MM.1S (cell line): ENCODE measurements at regions not wholly inside any gene's neighbourhood (a gene's known extent, or its start where the extent isn't known, plus 50 kb on each side); places are given as distances from the start of the nearest gene placed in this dataset.
"Not testable (repeated sequence)": the region's sequence is repeated elsewhere in the genome, so short reads cannot be mapped to it uniquely, and the experiment has no call there.

Source experiments
- DNase-seq: peaks from one replicate; pipeline ENCODE4 v3.0.0-alpha.2; 2015
- H2AFZ ChIP-seq: fragments of 300-600 bp; sonication (generic); 2 replicates; pipeline ENCODE4 v1.6.0; 2016; ENCODE audit warnings: antibody characterized with exemption, low read length
- H3F3A ChIP-seq: fragments of 300-600 bp; sonication (generic); 2 replicates; pipeline ENCODE4 v1.6.1; 2016; ENCODE audit warnings: mild to moderate bottlenecking, antibody characterized with exemption, low read length, moderate library complexity, mixed read lengths; ENCODE audit not compliant: insufficient read depth
- H3K27ac ChIP-seq: fragments of 300-600 bp; sonication (generic); 2 replicates; pipeline ENCODE4 v1.5.1; 2016; ENCODE audit warnings: mild to moderate bottlenecking, low read length
- H3K27me3 ChIP-seq: fragments of 300-600 bp; sonication (generic); replicated peaks from 2 replicates; pipeline ENCODE4 v1.6.0; 2016; ENCODE audit warnings: low read length; ENCODE audit not compliant: insufficient read depth
- H3K36me3 ChIP-seq: fragments of 300-600 bp; sonication (generic); replicated peaks from 2 replicates; pipeline ENCODE4 v1.6.1; 2016; ENCODE audit warnings: mild to moderate bottlenecking, low read length, mixed read lengths; ENCODE audit not compliant: insufficient read depth
- H3K4me1 ChIP-seq: fragments of 300-600 bp; sonication (generic); 2 replicates; pipeline ENCODE4 v1.6.1; 2016; ENCODE audit warnings: low read length, mixed read lengths
- H3K4me2 ChIP-seq: fragments of 300-600 bp; sonication (generic); 2 replicates; pipeline ENCODE4 v1.6.0; 2016; ENCODE audit warnings: low read depth, low read length
- H3K4me3 ChIP-seq: fragments of 300-600 bp; sonication (generic); 2 replicates; pipeline ENCODE4 v1.5.1; 2016; ENCODE audit warnings: low read length, mixed read lengths
- H3K79me2 ChIP-seq: fragments of 300-600 bp; sonication (generic); 2 replicates; pipeline ENCODE4 v1.6.1; 2016; ENCODE audit warnings: mixed run types, low read length, mixed read lengths
- H3K9ac ChIP-seq: fragments of 300-600 bp; sonication (generic); 2 replicates; pipeline ENCODE4 v1.6.1; 2016; ENCODE audit warnings: low read length, mixed read lengths
- H3K9me2 ChIP-seq: fragments of 300-600 bp; sonication (generic); replicated peaks from 2 replicates; pipeline ENCODE4 v1.6.1; 2016; ENCODE audit warnings: mild to moderate bottlenecking, low read length, mixed read lengths; ENCODE audit not compliant: insufficient read depth
- H3K9me3 ChIP-seq: fragments of 300-600 bp; sonication (generic); replicated peaks from 2 replicates; pipeline ENCODE4 v1.6.1; 2016; ENCODE audit warnings: mild to moderate bottlenecking, low read length, mixed read lengths; ENCODE audit not compliant: insufficient read depth
- H4K20me1 ChIP-seq: fragments of 300-600 bp; sonication (generic); 2 replicates; pipeline ENCODE4 v1.6.1; 2016; ENCODE audit warnings: mild to moderate bottlenecking, low read length, moderate library complexity, mixed read lengths; ENCODE audit not compliant: insufficient read depth
- EZH2 ChIP-seq: fragments of 300-600 bp; sonication (generic); optimal IDR thresholded peaks from 2 replicates; pipeline ENCODE3; 2017; ENCODE audit warnings: low read depth, mild to moderate bottlenecking, antibody characterized with exemption, low read length, mixed read lengths
- EZH2phosphoT487 ChIP-seq: fragments of 300-600 bp; sonication (generic); IDR thresholded peaks from 2 replicates; pipeline ENCODE4 v1.6.1; 2018; ENCODE audit warnings: antibody characterized with exemption, low read length
- TF ChIP-seq, protein P1 (sequence below): fragments of 300-600 bp; sonication (generic); IDR thresholded peaks from 2 replicates; pipeline ENCODE4 v1.5.1; 2016; ENCODE audit warnings: antibody characterized with exemption, low read length, mixed read lengths

DNA sequence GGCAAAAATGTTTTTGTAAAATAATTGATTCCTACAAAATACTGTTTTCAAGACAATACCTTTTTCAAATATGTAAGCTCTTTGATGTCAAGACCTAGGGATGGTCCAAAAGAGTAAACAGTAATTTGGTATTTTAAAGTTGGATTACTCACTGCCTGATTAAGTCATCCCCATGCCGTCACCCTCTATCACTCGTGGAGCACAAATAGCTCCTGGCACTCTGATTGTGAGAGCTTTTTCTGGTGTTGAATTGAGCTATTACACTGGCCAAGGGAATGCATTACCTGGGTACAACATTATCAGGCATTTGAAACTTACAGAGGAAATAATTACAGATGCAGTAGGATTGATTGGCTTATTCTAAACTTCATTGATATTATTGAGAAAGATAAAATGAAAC is 231.9 kb upstream of the GRM3 start:
- TF ChIP-seq EZH2 (no peak), EZH2phosphoT487 (no peak)
- TF ChIP-seq, protein P1, sequence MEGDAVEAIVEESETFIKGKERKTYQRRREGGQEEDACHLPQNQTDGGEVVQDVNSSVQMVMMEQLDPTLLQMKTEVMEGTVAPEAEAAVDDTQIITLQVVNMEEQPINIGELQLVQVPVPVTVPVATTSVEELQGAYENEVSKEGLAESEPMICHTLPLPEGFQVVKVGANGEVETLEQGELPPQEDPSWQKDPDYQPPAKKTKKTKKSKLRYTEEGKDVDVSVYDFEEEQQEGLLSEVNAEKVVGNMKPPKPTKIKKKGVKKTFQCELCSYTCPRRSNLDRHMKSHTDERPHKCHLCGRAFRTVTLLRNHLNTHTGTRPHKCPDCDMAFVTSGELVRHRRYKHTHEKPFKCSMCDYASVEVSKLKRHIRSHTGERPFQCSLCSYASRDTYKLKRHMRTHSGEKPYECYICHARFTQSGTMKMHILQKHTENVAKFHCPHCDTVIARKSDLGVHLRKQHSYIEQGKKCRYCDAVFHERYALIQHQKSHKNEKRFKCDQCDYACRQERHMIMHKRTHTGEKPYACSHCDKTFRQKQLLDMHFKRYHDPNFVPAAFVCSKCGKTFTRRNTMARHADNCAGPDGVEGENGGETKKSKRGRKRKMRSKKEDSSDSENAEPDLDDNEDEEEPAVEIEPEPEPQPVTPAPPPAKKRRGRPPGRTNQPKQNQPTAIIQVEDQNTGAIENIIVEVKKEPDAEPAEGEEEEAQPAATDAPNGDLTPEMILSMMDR, result no peak
- Histone ChIP-seq H3K4me1 (no peaks in the 10 kb centered on the region), H3K4me2 (no peak overlapping the region), H3K27me3 (no peaks in the 10 kb centered on the region), H3K79me2 (no peaks in the 10 kb centered on the region), H3K27ac (no peak overlapping the region), H3K9me2 (no peaks in the 10 kb centered on the region), H3K9ac (no peak overlapping the region), H3K36me3 (no peaks in the 10 kb centered on the region), H3K4me3 (no peak overlapping the region), H2AFZ (no peak overlapping the region), H3K9me3 (no peaks in the 10 kb centered on the region), H3F3A (no peaks in the 10 kb centered on the region), H4K20me1 (no peaks in the 10 kb centered on the region)
- no peak for DNase-seq

DNA sequence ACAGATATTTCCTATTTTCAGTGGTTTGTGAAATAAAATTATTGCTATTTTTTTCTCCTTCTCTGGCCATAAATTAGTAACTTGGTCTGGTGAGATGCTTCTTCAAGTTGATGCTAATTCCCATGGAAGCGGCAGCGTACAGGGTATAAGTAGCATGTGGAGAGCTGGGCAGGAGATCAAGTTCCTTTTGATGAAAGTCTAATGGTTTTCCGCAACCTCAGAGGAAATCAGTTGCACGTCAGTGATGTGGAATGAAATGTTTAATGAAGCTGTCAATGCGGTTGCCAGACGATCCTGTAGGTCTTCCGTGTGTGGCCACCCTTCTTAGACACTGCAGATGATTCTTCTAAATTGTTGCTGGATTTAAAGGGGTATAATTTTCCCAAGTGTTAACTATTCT is 236.4 kb upstream of the GRM3 start:
- no peaks in the 10 kb centered on the region for H3K4me1 ChIP-seq
- no peaks in the 10 kb centered on the region for H3K27me3 ChIP-seq
- H3K4me2 ChIP-seq, result no peak overlapping the region
- no peaks in the 10 kb centered on the region for H3K79me2 ChIP-seq
- H4K20me1 ChIP-seq, result no peaks in the 10 kb centered on the region
- H3K27ac ChIP-seq, result no peak overlapping the region
- H3K4me3 ChIP-seq, result no peak overlapping the region
- H3K36me3 ChIP-seq, result no peaks in the 10 kb centered on the region
- H3K9me2 ChIP-seq, result no peaks in the 10 kb centered on the region
- no peak for DNase-seq
- no peak overlapping the region for H2AFZ ChIP-seq
- H3K9me3 ChIP-seq, result no peaks in the 10 kb centered on the region
- H3K9ac ChIP-seq, result no peak overlapping the region
- H3F3A ChIP-seq, result no peaks in the 10 kb centered on the region
- TF ChIP-seq, protein P1, result no peak
- TF ChIP-seq EZH2, result no peak

DNA sequence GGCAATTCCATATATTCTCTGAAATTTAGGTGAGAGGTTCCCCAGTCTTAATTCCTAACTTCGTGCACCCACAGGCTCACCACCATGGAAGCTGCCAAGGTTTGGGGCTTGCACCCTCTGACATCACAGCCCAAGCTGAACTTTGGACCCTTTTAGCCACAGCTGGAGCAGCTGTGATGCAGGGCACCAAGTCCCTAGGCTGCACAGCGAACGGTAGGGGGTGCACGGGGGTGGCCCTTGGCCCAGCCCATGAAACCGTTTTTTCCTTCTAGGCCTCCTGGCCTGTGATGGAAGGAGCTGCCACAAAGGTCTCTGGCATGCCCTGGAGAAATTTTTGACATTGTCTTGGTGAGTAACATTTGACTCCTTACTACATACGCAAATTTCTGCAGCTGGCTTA is 251.9 kb upstream of the GRM3 start:
- no peak for DNase-seq
- Histone ChIP-seq H3K4me3 (no peak overlapping the region), H3K9me3 (no peaks in the 10 kb centered on the region), H3K79me2 (no peaks in the 10 kb centered on the region), H3K36me3 (no peaks in the 10 kb centered on the region), H3K27ac (no peak overlapping the region), H3K9ac (no peak overlapping the region), H3K4me2 (no peak overlapping the region), H2AFZ (no peak overlapping the region), H3K4me1 (no peaks in the 10 kb centered on the region), H3K27me3 (no peaks in the 10 kb centered on the region), H4K20me1 (no peaks in the 10 kb centered on the region), H3K9me2 (no peaks in the 10 kb centered on the region), H3F3A (no peaks in the 10 kb centered on the region)
- TF ChIP-seq EZH2 (no peak), EZH2phosphoT487 (no peak)
- TF ChIP-seq, protein P1, result no peak

DNA sequence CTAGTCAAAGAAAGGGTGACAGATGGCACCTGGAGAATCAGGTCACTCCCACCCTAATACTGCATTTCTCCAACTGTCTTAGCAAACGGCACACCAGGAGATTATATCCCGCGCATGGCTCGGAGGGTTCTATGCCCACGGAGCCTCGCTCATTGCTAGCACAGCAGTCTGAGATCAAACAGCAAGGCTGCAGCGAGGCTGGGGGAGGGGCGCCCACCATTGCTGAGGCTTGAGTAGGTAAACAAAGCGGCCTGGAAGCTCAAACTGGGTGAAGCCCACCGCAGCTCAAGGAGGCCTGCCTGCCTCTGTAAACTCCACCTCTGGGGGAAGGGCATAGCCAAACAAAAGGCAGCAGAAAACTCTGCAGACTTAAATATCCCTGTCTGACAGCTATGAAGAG is 268.1 kb upstream of the GRM3 start:
- not testable (repeated sequence) for H3K4me2 ChIP-seq, H3K36me3 ChIP-seq, H4K20me1 ChIP-seq, H3K9me3 ChIP-seq, H3K9ac ChIP-seq, H3K4me1 ChIP-seq, H3K27ac ChIP-seq, H3K4me3 ChIP-seq, H3F3A ChIP-seq, H3K79me2 ChIP-seq, H3K9me2 ChIP-seq, H2AFZ ChIP-seq, H3K27me3 ChIP-seq, DNase-seq
